ENCODE measurements at regions not wholly inside any gene's neighbourhood (a gene's known extent, or its start where the extent isn't known, plus 50 kb on each side); places are given as distances from the start of the nearest gene placed in this dataset.
"Not testable (repeated sequence)": the region's sequence is repeated elsewhere in the genome, so short reads cannot be mapped to it uniquely, and the experiment has no call there.

GRCh38 chr12:131366261-131366871 is 344.5 kb upstream of the SFSWAP start:
- no peak overlapping the region for H2BK5ac ChIP-seq (ENCODE audit: low read depth, low read length, poor library complexity, severe bottlenecking)
- CTCF ChIA-PET = no interaction called here
- no peak overlapping the region for H2BK120ac ChIP-seq (ENCODE audit: low read depth, low read length)
- in situ Hi-C loops (cut with MboI; ENCODE audit: low sequenced_read_pairs) = no loop called here
- no peaks in the 10 kb centered on the region for H3K4me1 ChIP-seq (ENCODE audit: control insufficient read depth, insufficient read depth, low read length)
- no peak overlapping the region for H3K9ac ChIP-seq (ENCODE audit: low read depth, low read length)
- H3K18ac ChIP-seq (ENCODE audit: low read depth, low read length) = no peak overlapping the region
- no peaks in the 10 kb centered on the region for H3K36me3 ChIP-seq (ENCODE audit: control insufficient read depth, insufficient read depth, low read length)
- no peak overlapping the region for H3K27ac ChIP-seq (ENCODE audit: insufficient read depth, low read length)
- H2BK15ac ChIP-seq (ENCODE audit: low read depth, low read length) = no peak overlapping the region
- TF ChIP-seq NFE2L2 (IDR thresholded peaks at IDR 0.05; ENCODE audit: low read depth, low read length) = no peak
- no peak for TF ChIP-seq RAD21 (IDR thresholded peaks at IDR 0.05; ENCODE audit: low read length)
- no peak for TF ChIP-seq RCOR1 (IDR thresholded peaks at IDR 0.05; ENCODE audit: insufficient replicate concordance, low read length)
- no peak for TF ChIP-seq RFX5 (IDR thresholded peaks at IDR 0.05; ENCODE audit: low read depth, low read length)
- no peak for TF ChIP-seq SMC3 (IDR thresholded peaks at IDR 0.05; ENCODE audit: low read depth, low read length)
- no peak for TF ChIP-seq FOS (IDR thresholded peaks at IDR 0.05; ENCODE audit: low read depth, low read length)
- no peaks in the 10 kb centered on the region for H3K79me1 ChIP-seq (ENCODE audit: low read depth in 1 of 2, low read length in 2 of 2)
- H4K5ac ChIP-seq (ENCODE audit: low read depth, low read length) = no peak overlapping the region
- POLR2A ChIA-PET (ENCODE audit: unreplicated experiment) = no interaction called here
- no peaks in the 10 kb centered on the region for H3K27me3 ChIP-seq (ENCODE audit: control insufficient read depth, insufficient read depth, low read length)
- dilution Hi-C loops (cut with HindIII; ENCODE audit: low sequenced_read_pairs, unreplicated experiment) = no loop called here
- no peak overlapping the region for H3K23ac ChIP-seq (ENCODE audit: low read depth, low read length)
- WGBS, 2 experiments (ENCODE audit: extremely low coverage in 2 of 2, insufficient read length in 1 of 2) = 60% methylated on average over 3 of the region's 11 CpGs; no CpG with 5 or more reads in 1 of the 2 experiments
- no peak overlapping the region for H3K4me3 ChIP-seq (ENCODE audit: insufficient read depth, low read depth, low read length)
- H3K4me2 ChIP-seq (ENCODE audit: low read depth, low read length) = no peak overlapping the region
- intact Hi-C loops (cut with micrococcal nuclease) = no loop called here
- H3K14ac ChIP-seq (replicated peaks; ENCODE audit: low read depth, low read length) = no peak overlapping the region
- no peak overlapping the region for H4K91ac ChIP-seq (ENCODE audit: insufficient read depth, low read depth, low read length)
- no peak overlapping the region for H3K56ac ChIP-seq (ENCODE audit: extremely low read depth, insufficient read depth, low read length)
- no peak for DNase-seq
- no peaks in the 10 kb centered on the region for H4K20me1 ChIP-seq (ENCODE audit: insufficient read depth, low read length)
- H2BK20ac ChIP-seq (ENCODE audit: low read depth, low read length) = no peak overlapping the region
- no TSS peak for BruUV-seq (replicated peaks)
- no peak overlapping the region for H2AK5ac ChIP-seq (ENCODE audit: low read depth, low read length)
- no peaks in the 10 kb centered on the region for H3K9me1 ChIP-seq (ENCODE audit: insufficient read depth, low read length)
- H3K9me3 ChIP-seq (ENCODE audit: control insufficient read depth, insufficient read depth, low read length) = peaks cover 51% of the 10 kb centered on the region
- H2AFZ ChIP-seq (replicated peaks; ENCODE audit: low read length, poor library complexity) = no peak overlapping the region
- H4K8ac ChIP-seq (ENCODE audit: low read depth in 2 of 2, low read length in 2 of 2) = no peak overlapping the region
- H2AK9ac ChIP-seq (replicated peaks; ENCODE audit: low read depth, low read length, poor library complexity) = no peak overlapping the region
- no peak overlapping the region for H3K4ac ChIP-seq (ENCODE audit: low read depth, low read length)
- ATAC-seq (ENCODE audit: low read depth) = no peak

- H2AK9ac ChIP-seq (replicated peaks; ENCODE audit: low read depth, low read length, poor library complexity); H3K4me3 ChIP-seq (ENCODE audit: insufficient read depth, low read depth, low read length); H3K36me3 ChIP-seq (ENCODE audit: control insufficient read depth, insufficient read depth, low read length); H2BK120ac ChIP-seq (ENCODE audit: low read depth, low read length); H3K4ac ChIP-seq (ENCODE audit: low read depth, low read length); dilution Hi-C loops (cut with HindIII; ENCODE audit: low sequenced_read_pairs, unreplicated experiment); H4K20me1 ChIP-seq (ENCODE audit: insufficient read depth, low read length); H4K5ac ChIP-seq (ENCODE audit: low read depth, low read length); in situ Hi-C loops (cut with MboI; ENCODE audit: low sequenced_read_pairs); H3K4me1 ChIP-seq (ENCODE audit: control insufficient read depth, insufficient read depth, low read length); H3K79me1 ChIP-seq (ENCODE audit: low read depth in 1 of 2, low read length in 2 of 2); H2AK5ac ChIP-seq (ENCODE audit: low read depth, low read length); POLR2A ChIA-PET (ENCODE audit: unreplicated experiment); H2BK5ac ChIP-seq (ENCODE audit: low read depth, low read length, poor library complexity, severe bottlenecking); H2BK20ac ChIP-seq (ENCODE audit: low read depth, low read length); CTCF ChIA-PET; H3K14ac ChIP-seq (replicated peaks; ENCODE audit: low read depth, low read length); H2AFZ ChIP-seq (replicated peaks; ENCODE audit: low read length, poor library complexity); H4K8ac ChIP-seq (ENCODE audit: low read depth in 2 of 2, low read length in 2 of 2); H3K27ac ChIP-seq (ENCODE audit: insufficient read depth, low read length); H3K18ac ChIP-seq (ENCODE audit: low read depth, low read length); H3K27me3 ChIP-seq (ENCODE audit: control insufficient read depth, insufficient read depth, low read length); ATAC-seq (ENCODE audit: low read depth); BruUV-seq (replicated peaks); H3K23ac ChIP-seq (ENCODE audit: low read depth, low read length); H2BK15ac ChIP-seq (ENCODE audit: low read depth, low read length); H3K9ac ChIP-seq (ENCODE audit: low read depth, low read length); H4K91ac ChIP-seq (ENCODE audit: insufficient read depth, low read depth, low read length); H3K4me2 ChIP-seq (ENCODE audit: low read depth, low read length); DNase-seq; intact Hi-C loops (cut with micrococcal nuclease); H3K9me1 ChIP-seq (ENCODE audit: insufficient read depth, low read length); H3K56ac ChIP-seq (ENCODE audit: extremely low read depth, insufficient read depth, low read length): not testable (repeated sequence)
- WGBS, 2 experiments (ENCODE audit: extremely low coverage in 2 of 2, insufficient read length in 1 of 2) = no CpG with 5 or more reads among the region's 27 CpGs
- H3K9me3 ChIP-seq (ENCODE audit: control insufficient read depth, insufficient read depth, low read length) = peaks cover 53% of the 10 kb centered on the region
Measured at GRCh38 chr12:131367067-131367982, 343.6 kb upstream of the SFSWAP start.

Measured in IMR-90 (cell line).